HG03342 (cell line): ENCODE measurements at regions not wholly inside any gene's neighbourhood (a gene's known extent, or its start where the extent isn't known, plus 50 kb on each side); places are given as distances from the start of the nearest gene placed in this dataset.

ENCODE experiments used
- ATAC-seq: cut with Tn5 transposase; IDR thresholded peaks from one replicate; pipeline ENCODE4 v1.9.1; 2021; ENCODE audit warnings: mild to moderate bottlenecking, moderate library complexity; ENCODE audit not compliant: unreplicated experiment

- no peak for ATAC-seq
These were observed 221.7 kb downstream of the DIRAS2 start for GRCh38 chr9:90420768-90421513.

GRCh38 chr9:90421786-90422185 lies 220.8 kb downstream of the DIRAS2 start:
- ATAC-seq, result no peak

GRCh38 chr9:90423661-90424193 lies 218.9 kb downstream of the DIRAS2 start:
- no peak for ATAC-seq

- no peak for ATAC-seq
These were observed 214.1 kb downstream of the DIRAS2 start for GRCh38 chr9:90428517-90428916.

- no peak for ATAC-seq
These were observed 209.7 kb downstream of the DIRAS2 start for GRCh38 chr9:90432951-90433350.

GRCh38 chr9:90433398-90433941 lies 209.2 kb downstream of the DIRAS2 start:
- ATAC-seq, result no peak

- ATAC-seq, result no peak
These were observed 200.8 kb downstream of the DIRAS2 start for GRCh38 chr9:90441814-90442213.

- no peak for ATAC-seq
These were observed 199.9 kb downstream of the DIRAS2 start for GRCh38 chr9:90442723-90443122.

- ATAC-seq, result no peak
These were observed 197.9 kb downstream of the DIRAS2 start for GRCh38 chr9:90444609-90445204.

GRCh38 chr9:90445391-90445790 lies 197.2 kb downstream of the DIRAS2 start:
- ATAC-seq, result no peak

GRCh38 chr9:90446200-90446948 lies 196.2 kb downstream of the DIRAS2 start:
- no peak for ATAC-seq

GRCh38 chr9:90447773-90448172 lies 194.9 kb downstream of the DIRAS2 start:
- no peak for ATAC-seq

- no peak for ATAC-seq
These were observed 193.3 kb downstream of the DIRAS2 start for GRCh38 chr9:90449213-90449925.

GRCh38 chr9:90451804-90452203 lies 190.8 kb downstream of the DIRAS2 start:
- ATAC-seq, result no peak

- ATAC-seq, result no peak
These were observed 187.3 kb downstream of the DIRAS2 start for GRCh38 chr9:90455316-90455715.

- ATAC-seq, result no peak
These were observed 185.0 kb downstream of the DIRAS2 start for GRCh38 chr9:90457386-90458190.

- ATAC-seq, result no peak
These were observed 184.1 kb downstream of the DIRAS2 start for GRCh38 chr9:90458485-90458884.

- ATAC-seq, result no peak
These were observed 183.3 kb downstream of the DIRAS2 start for GRCh38 chr9:90459321-90459720.

- ATAC-seq, result no peak
These were observed 182.4 kb downstream of the DIRAS2 start for GRCh38 chr9:90460220-90460619.

- no peak for ATAC-seq
These were observed 177.6 kb downstream of the DIRAS2 start for GRCh38 chr9:90464978-90465377.
